Neural progenitor cell (in vitro differentiated cells): ENCODE measurements at regions not wholly inside any gene's neighbourhood (a gene's known extent, or its start where the extent isn't known, plus 50 kb on each side); places are given as distances from the start of the nearest gene placed in this dataset.
A peak's percentile ranks its signal among the peaks of the same experiment; 100 is the strongest.

Experiments used
- DNase-seq: peaks from one replicate; pipeline ENCODE4 v3.0.0-alpha.2; 2016; ENCODE audit warnings: low spot score
- H2AFZ ChIP-seq: fragments of 200-600 bp; sonication (generic); replicated peaks from 2 replicates; pipeline ENCODE4 v1.6.1; 2016; ENCODE audit warnings: antibody characterized with exemption
- H3F3A ChIP-seq: fragments of 200-600 bp; sonication (generic); 2 replicates; pipeline ENCODE4 v1.6.1; 2016; ENCODE audit warnings: antibody characterized with exemption, low read depth
- H3K27ac ChIP-seq: fragments of 200-600 bp; sonication (generic); 2 replicates; pipeline ENCODE4 v1.5.1; 2016; ENCODE audit warnings: mild to moderate bottlenecking
- H3K27me3 ChIP-seq: fragments of 200-600 bp; sonication (generic); 2 replicates; pipeline ENCODE4 v1.6.1; 2016; ENCODE audit warnings: mild to moderate bottlenecking, moderate library complexity
- H3K36me3 ChIP-seq: fragments of 200-600 bp; sonication (generic); 2 replicates; pipeline ENCODE4 v1.5.1; 2016
- H3K4me1 ChIP-seq: fragments of 200-600 bp; sonication (generic); 2 replicates; pipeline ENCODE4 v1.6.1; 2016; ENCODE audit warnings: mixed run types
- H3K4me2 ChIP-seq: fragments of 200-600 bp; sonication (generic); 2 replicates; pipeline ENCODE4 v1.6.1; 2016
- H3K4me3 ChIP-seq: fragments of 200-600 bp; sonication (generic); 2 replicates; pipeline ENCODE4 v1.5.1; 2016
- H3K79me2 ChIP-seq: fragments of 200-600 bp; sonication (generic); 2 replicates; pipeline ENCODE4 v1.6.1; 2016; ENCODE audit warnings: low read depth
- H3K9ac ChIP-seq: fragments of 200-600 bp; sonication (generic); 2 replicates; pipeline ENCODE4 v1.6.1; 2016
- H3K9me3 ChIP-seq: fragments of 200-600 bp; sonication (generic); 2 replicates; pipeline ENCODE4 v1.5.1; 2016; ENCODE audit warnings: low read depth
- H4K20me1 ChIP-seq: fragments of 200-600 bp; sonication (generic); 2 replicates; pipeline ENCODE4 v1.6.1; 2016; ENCODE audit warnings: low read depth
- H3K27ac Mint-ChIP-seq: 3 replicates; pipeline ENCODE4 v1.8.0; 2021; ENCODE audit warnings: mixed read lengths
- H3K27me3 Mint-ChIP-seq: 2 replicates; pipeline ENCODE4 v1.8.0; 2022; ENCODE audit warnings: low read depth, mild to moderate bottlenecking, inconsistent platforms, moderate library complexity, mixed read lengths; ENCODE audit not compliant: insufficient read depth
- H3K36me3 Mint-ChIP-seq: 3 replicates; pipeline ENCODE4 v1.8.0; 2021; ENCODE audit warnings: mixed read lengths
- H3K4me1 Mint-ChIP-seq: 3 replicates; pipeline ENCODE4 v1.8.0; 2021; ENCODE audit warnings: mixed read lengths
- H3K4me3 Mint-ChIP-seq: 3 replicates; pipeline ENCODE4 v1.8.0; 2021; ENCODE audit warnings: mild to moderate bottlenecking, moderate library complexity, mixed read lengths
- H3K9me3 Mint-ChIP-seq: 3 replicates; pipeline ENCODE4 v1.8.0; 2020; ENCODE audit warnings: mixed read lengths
- CTCF ChIP-seq: fragments of 200-600 bp; sonication (generic); IDR thresholded peaks from 2 replicates; pipeline ENCODE4 v1.5.1; 2017; ENCODE audit warnings: antibody characterized with exemption, mild to moderate bottlenecking
- EZH2 ChIP-seq: fragments of 200-600 bp; sonication (generic); IDR thresholded peaks from 2 replicates; pipeline ENCODE4 v1.6.1; 2017; ENCODE audit warnings: antibody characterized with exemption, mild to moderate bottlenecking, moderate library complexity
- EZH2phosphoT487 ChIP-seq: fragments of 200-600 bp; sonication (generic); IDR thresholded peaks from 2 replicates; pipeline ENCODE4 v1.6.1; 2017; ENCODE audit warnings: antibody characterized with exemption

- no peaks in the 10 kb centered on the region for H3F3A ChIP-seq
- TF ChIP-seq EZH2phosphoT487 (no peak), EZH2 (no peak), CTCF (no peak)
- no peaks in the 10 kb centered on the region for H3K36me3 ChIP-seq
- no peak overlapping the region for H3K4me3 ChIP-seq
- no peak overlapping the region for H3K27ac Mint-ChIP-seq
- no peak overlapping the region for H3K9ac ChIP-seq
- H3K27ac ChIP-seq, result no peak overlapping the region
- no peak overlapping the region for H3K4me2 ChIP-seq
- no peaks in the 10 kb centered on the region for H4K20me1 ChIP-seq
- no peaks in the 10 kb centered on the region for H3K27me3 ChIP-seq
- DNase-seq, result no peak
- no peaks in the 10 kb centered on the region for H3K4me1 Mint-ChIP-seq
- H3K79me2 ChIP-seq, result no peaks in the 10 kb centered on the region
- no peaks in the 10 kb centered on the region for H3K27me3 Mint-ChIP-seq
- H3K36me3 Mint-ChIP-seq, result peaks cover 3% of the 10 kb centered on the region
- peaks cover 37% of the 10 kb centered on the region for H3K9me3 Mint-ChIP-seq
- H2AFZ ChIP-seq, result no peak overlapping the region
- H3K9me3 ChIP-seq, result peaks cover 5% of the 10 kb centered on the region
- H3K4me1 ChIP-seq, result no peaks in the 10 kb centered on the region
- no peak overlapping the region for H3K4me3 Mint-ChIP-seq
Observed at GRCh38 chr7:42534441-42534840, 297.4 kb upstream of the GLI3 start.

GRCh38 chr7:42527004-42527403 lies 290.0 kb upstream of the GLI3 start:
- no peaks in the 10 kb centered on the region for H3K27me3 ChIP-seq
- no peaks in the 10 kb centered on the region for H3K79me2 ChIP-seq
- no peak overlapping the region for H3K4me2 ChIP-seq
- H2AFZ ChIP-seq, result peak overlapping the region; percentile 18
- peaks cover 8% of the 10 kb centered on the region for H3K4me1 ChIP-seq
- H3K27me3 Mint-ChIP-seq, result no peaks in the 10 kb centered on the region
- H3K9ac ChIP-seq, result no peak overlapping the region
- H3K4me3 Mint-ChIP-seq, result no peak overlapping the region
- H3K36me3 ChIP-seq, result no peaks in the 10 kb centered on the region
- no peak overlapping the region for H3K4me3 ChIP-seq
- DNase-seq, result peak; percentile 29
- peaks cover 6% of the 10 kb centered on the region for H3K4me1 Mint-ChIP-seq
- peaks cover 9% of the 10 kb centered on the region for H3F3A ChIP-seq
- H3K9me3 Mint-ChIP-seq, result peaks cover 44% of the 10 kb centered on the region
- H3K27ac ChIP-seq, result no peak overlapping the region
- no peaks in the 10 kb centered on the region for H3K9me3 ChIP-seq
- TF ChIP-seq EZH2phosphoT487 (no peak), CTCF (no peak)
- peaks cover 7% of the 10 kb centered on the region for H3K36me3 Mint-ChIP-seq
- H4K20me1 ChIP-seq, result no peaks in the 10 kb centered on the region
- no peak overlapping the region for H3K27ac Mint-ChIP-seq

- peaks cover 23% of the 10 kb centered on the region for H3K9me3 Mint-ChIP-seq
- no peaks in the 10 kb centered on the region for H3K9me3 ChIP-seq
Observed at GRCh38 chr7:42522227-42522991, 285.4 kb upstream of the GLI3 start.

More at GRCh38 chr7:42522227-42522991, 285.4 kb upstream of the GLI3 start:
- no peak for TF ChIP-seq EZH2
- peak; percentile 18 for TF ChIP-seq CTCF
- peaks cover 20% of the 10 kb centered on the region for H3K4me1 ChIP-seq
- Mint-ChIP-seq H3K36me3 (peaks cover 2% of the 10 kb centered on the region), H3K4me3 (no peak overlapping the region), H3K27ac (peak overlapping the region; percentile 50), H3K4me1 (peaks cover 9% of the 10 kb centered on the region), H3K27me3 (peaks cover 4% of the 10 kb centered on the region)
- H3F3A ChIP-seq, result peaks cover 16% of the 10 kb centered on the region
- H2AFZ ChIP-seq, result peak overlapping the region; percentile 4
- H3K9ac ChIP-seq, result no peak overlapping the region
- no peaks in the 10 kb centered on the region for H3K36me3 ChIP-seq
- H4K20me1 ChIP-seq, result no peaks in the 10 kb centered on the region
- no peaks in the 10 kb centered on the region for H3K27me3 ChIP-seq
- no peaks in the 10 kb centered on the region for H3K79me2 ChIP-seq
- peak overlapping the region; percentile 43 for H3K27ac ChIP-seq
- peak; percentile 85 for DNase-seq
- no peak overlapping the region for H3K4me3 ChIP-seq
- H3K4me2 ChIP-seq, result peak overlapping the region; percentile 8
